Tibial nerve (tissue), 4 donors: ENCODE measurements at regions not wholly inside any gene's neighbourhood (a gene's known extent, or its start where the extent isn't known, plus 50 kb on each side); places are given as distances from the start of the nearest gene placed in this dataset.

Experiments
- DNase-seq, 2 donors: peaks; one replicate each; pipeline ENCODE4 v3.0.0-alpha.2; 2019; ENCODE audit warnings: low spot score in 2 of 2
- H3K27ac ChIP-seq, 4 donors: fragments of 200-600 bp; sonication (generic) in 3 of 4; one replicate each; pipeline ENCODE4 v1.5.1; 2017 to 2019; ENCODE audit warnings: mild to moderate bottlenecking in 1 of 4
- H3K27me3 ChIP-seq, 2 donors: fragments of 200-600 bp; sonication (generic) in 1 of 2; one replicate each; pipeline versions ENCODE4 v1.5.1 to v1.6.0; 2017 to 2019
- H3K36me3 ChIP-seq, 3 donors: fragments of 200-600 bp; sonication (generic); one replicate each; pipeline ENCODE4 v1.5.1; 2018 to 2019
- H3K4me1 ChIP-seq, 4 donors: fragments of 200-600 bp; sonication (generic) in 3 of 4; one replicate each; pipeline ENCODE4 v1.5.1; 2017 to 2019
- H3K4me3 ChIP-seq, 4 donors: fragments of 200-600 bp; sonication (generic) in 3 of 4; one replicate each; pipeline ENCODE4 v1.5.1; 2017 to 2019; ENCODE audit warnings: mild to moderate bottlenecking in 1 of 4, moderate library complexity in 1 of 4
- H3K9me3 ChIP-seq, 4 donors: fragments of 200-600 bp; sonication (generic) in 3 of 4; one replicate each; pipeline ENCODE4 v1.5.1; 2017 to 2019
- CTCF ChIP-seq, 5 experiments: fragments of 200-600 bp in 3 of 5; fragments of 450-650 bp in 2 of 5; sonication (generic) in 3 of 5; IDR thresholded peaks; one replicate each; pipeline ENCODE4 v1.5.1; 2016 to 2019; ENCODE audit warnings: antibody characterized with exemption in 5 of 5, mild to moderate bottlenecking in 3 of 5, moderate library complexity in 2 of 5
- EP300 ChIP-seq, 2 donors: sonication (generic); formaldehyde crosslinking; IDR thresholded peaks; one replicate each; pipeline ENCODE4 v1.6.1; 2017; ENCODE audit warnings: antibody characterized with exemption in 2 of 2, mild to moderate bottlenecking in 1 of 2
- POLR2A ChIP-seq, 2 donors: fragments of 450-650 bp; IDR thresholded peaks; one replicate each; pipeline ENCODE4 v1.6.1; 2017; ENCODE audit warnings: antibody characterized with exemption in 2 of 2, mild to moderate bottlenecking in 2 of 2, moderate library complexity in 2 of 2
- WGBS, 2 donors: methylation state at CpG; one replicate each; pipeline ENCODE4 v1.1.5; 2018; 5-methylcytosine and 5-hydroxymethylcytosine counted together

- WGBS, 2 donors = 73 to 76% methylated on average over 24 to 28 of the region's 28 CpGs
- H3K4me1 ChIP-seq = no peaks in the 10 kb centered on the region
Measured at GRCh38 chr7:1314021-1314907, 81.6 kb downstream of the UNCX start.

GRCh38 chr7:1314908-1315450, 82.3 kb downstream of the UNCX start:
- H3K9me3 ChIP-seq = peaks cover 0 to 18% (median 0%) of the 10 kb centered on the region in 4 donors
- no peak for TF ChIP-seq POLR2A (IDR thresholded peaks at IDR 0.05)
- TF ChIP-seq CTCF (IDR thresholded peaks at IDR 0.05) = no peak
- no peak for TF ChIP-seq EP300 (IDR thresholded peaks at IDR 0.05)
- no peak for DNase-seq
- no peaks in the 10 kb centered on the region for H3K36me3 ChIP-seq
- peaks cover 0 to 26% of the 10 kb centered on the region in 2 donors for H3K27me3 ChIP-seq
- H3K4me1 ChIP-seq = no peaks in the 10 kb centered on the region
- 85 to 86% methylated on average over 19 to 21 of the region's 26 CpGs for whole genome bisulfite sequencing, 2 donors
- H3K4me3 ChIP-seq = no peak overlapping the region
- no peak overlapping the region for H3K27ac ChIP-seq

More at GRCh38 chr7:1314021-1314907, 81.6 kb downstream of the UNCX start:
- TF ChIP-seq EP300 (IDR thresholded peaks at IDR 0.05) (no peak), CTCF (IDR thresholded peaks at IDR 0.05) (no peak), POLR2A (IDR thresholded peaks at IDR 0.05) (no peak)
- H3K36me3 ChIP-seq = no peaks in the 10 kb centered on the region
- H3K27me3 ChIP-seq = peaks cover 0 to 26% of the 10 kb centered on the region in 2 donors
- no peak for DNase-seq
- no peak overlapping the region for H3K27ac ChIP-seq
- H3K9me3 ChIP-seq = peaks cover 0 to 18% (median 0%) of the 10 kb centered on the region in 4 donors
- no peak overlapping the region for H3K4me3 ChIP-seq

- no peak for TF ChIP-seq CTCF (IDR thresholded peaks at IDR 0.05)
- no peak for TF ChIP-seq EP300 (IDR thresholded peaks at IDR 0.05)
- no peak for TF ChIP-seq POLR2A (IDR thresholded peaks at IDR 0.05)
- H3K4me1 ChIP-seq = peaks cover 0 to under 1% (median 0%) of the 10 kb centered on the region in 4 donors
- peaks cover 0 to 18% (median 0%) of the 10 kb centered on the region in 4 donors for H3K9me3 ChIP-seq
- DNase-seq = no peak
- no peaks in the 10 kb centered on the region for H3K36me3 ChIP-seq
- H3K27me3 ChIP-seq = peaks cover under 1 to 31% of the 10 kb centered on the region in 2 donors
- WGBS, 2 donors = 70 to 71% methylated on average over 10 of the region's 10 CpGs
- no peak overlapping the region for H3K27ac ChIP-seq
- H3K4me3 ChIP-seq = no peak overlapping the region
Measured at GRCh38 chr7:1316086-1316485, 83.4 kb downstream of the UNCX start.

GRCh38 chr7:1317646-1318045, 85.0 kb downstream of the UNCX start:
- H3K36me3 ChIP-seq = no peaks in the 10 kb centered on the region
- H3K4me1 ChIP-seq = peaks cover 0 to 15% (median 0%) of the 10 kb centered on the region in 4 donors
- H3K9me3 ChIP-seq = peaks cover 0 to 4% (median 0%) of the 10 kb centered on the region in 4 donors
- no peak for TF ChIP-seq CTCF (IDR thresholded peaks at IDR 0.05)
- no peak for TF ChIP-seq POLR2A (IDR thresholded peaks at IDR 0.05)
- no peak for TF ChIP-seq EP300 (IDR thresholded peaks at IDR 0.05)
- no peak for DNase-seq
- WGBS, 2 donors = 74 to 76% methylated on average over 11 to 15 of the region's 15 CpGs
- no peak overlapping the region for H3K4me3 ChIP-seq
- H3K27me3 ChIP-seq = peaks cover 4 to 39% of the 10 kb centered on the region in 2 donors
- no peak overlapping the region for H3K27ac ChIP-seq

GRCh38 chr7:1318051-1318450, 85.4 kb downstream of the UNCX start:
- DNase-seq = no peak
- 79 to 84% methylated on average over 16 of the region's 16 CpGs for WGBS, 2 donors
- H3K27me3 ChIP-seq = peaks cover 4 to 44% of the 10 kb centered on the region in 2 donors
- H3K27ac ChIP-seq = no peak overlapping the region
- peaks cover 0 to under 1% (median 0%) of the 10 kb centered on the region in 4 donors for H3K9me3 ChIP-seq
- no peak for TF ChIP-seq CTCF (IDR thresholded peaks at IDR 0.05)
- no peak for TF ChIP-seq EP300 (IDR thresholded peaks at IDR 0.05)
- no peak for TF ChIP-seq POLR2A (IDR thresholded peaks at IDR 0.05)
- no peaks in the 10 kb centered on the region for H3K36me3 ChIP-seq
- H3K4me1 ChIP-seq = peaks cover 0 to 19% (median 2%) of the 10 kb centered on the region in 4 donors
- H3K4me3 ChIP-seq = no peak overlapping the region
